ENCODE measurements at regions not wholly inside any gene's neighbourhood (a gene's known extent, or its start where the extent isn't known, plus 50 kb on each side); places are given as distances from the start of the nearest gene placed in this dataset.
"Not testable (repeated sequence)": the region's sequence is repeated elsewhere in the genome, so short reads cannot be mapped to it uniquely, and the experiment has no call there.

GRCh38 chr6:170199716-170200115 lies 91.2 kb downstream of the DLL1 start:
- no peak overlapping the region for H3K27ac ChIP-seq
- TF ChIP-seq CTCF (conservative IDR thresholded peaks at IDR 0.05) = no peak

- no peak for TF ChIP-seq CTCF (conservative IDR thresholded peaks at IDR 0.05)
- H3K27ac ChIP-seq = no peak overlapping the region
These were observed 92.6 kb downstream of the DLL1 start for GRCh38 chr6:170198298-170198697.

DNA sequence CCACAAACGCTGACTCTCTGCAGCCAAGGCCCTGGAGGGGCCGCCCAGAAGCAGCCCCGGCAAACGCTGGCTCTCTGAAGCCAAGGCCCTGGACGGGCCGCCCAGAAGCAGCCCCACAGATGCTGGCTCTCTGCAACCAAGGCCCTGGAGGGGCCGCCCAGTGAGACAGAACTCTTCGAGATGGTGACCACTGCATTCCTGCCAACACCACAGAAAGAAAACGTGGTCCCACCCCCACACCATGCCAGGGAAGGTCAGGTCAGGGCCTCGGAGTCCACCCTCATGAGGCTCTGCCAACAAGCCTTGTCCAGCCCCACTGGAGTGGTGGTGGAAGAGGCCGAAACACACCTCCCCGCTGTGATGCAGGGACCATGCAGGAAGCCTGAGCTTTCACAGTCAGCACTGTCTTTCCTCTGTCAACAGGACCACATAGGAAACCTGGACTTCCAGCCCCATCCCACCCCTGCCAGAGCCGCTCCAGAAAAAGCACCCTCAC lies 97.5 kb downstream of the DLL1 start:
- no peak overlapping the region for H3K27ac ChIP-seq
- TF ChIP-seq CTCF (conservative IDR thresholded peaks at IDR 0.05) = no peak

DNA sequence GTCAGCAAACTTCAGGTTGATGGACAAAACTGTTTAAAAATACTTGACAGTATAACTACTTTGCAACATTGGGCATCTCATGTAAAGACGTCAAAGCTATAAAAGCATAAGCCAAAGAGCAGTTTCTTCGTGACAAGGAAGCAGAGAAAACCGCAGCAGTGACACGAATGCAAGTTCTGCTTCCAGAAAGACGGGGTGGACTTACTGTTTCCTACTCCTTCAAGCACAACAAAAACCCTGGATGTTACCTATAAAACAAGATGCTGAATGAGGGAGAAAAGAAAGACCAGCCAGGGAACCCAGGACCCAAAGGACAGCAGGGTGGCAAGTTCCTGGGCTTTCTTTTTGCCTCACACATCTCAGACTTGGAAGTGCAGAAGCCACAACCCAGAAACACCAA lies 98.0 kb downstream of the DLL1 start:
- TF ChIP-seq CTCF (conservative IDR thresholded peaks at IDR 0.05) = no peak
- no peak overlapping the region for H3K27ac ChIP-seq

- not testable (repeated sequence) for H3K27ac ChIP-seq
These were observed 98.8 kb downstream of the DLL1 start for GRCh38 chr6:170192101-170192500.

DNA sequence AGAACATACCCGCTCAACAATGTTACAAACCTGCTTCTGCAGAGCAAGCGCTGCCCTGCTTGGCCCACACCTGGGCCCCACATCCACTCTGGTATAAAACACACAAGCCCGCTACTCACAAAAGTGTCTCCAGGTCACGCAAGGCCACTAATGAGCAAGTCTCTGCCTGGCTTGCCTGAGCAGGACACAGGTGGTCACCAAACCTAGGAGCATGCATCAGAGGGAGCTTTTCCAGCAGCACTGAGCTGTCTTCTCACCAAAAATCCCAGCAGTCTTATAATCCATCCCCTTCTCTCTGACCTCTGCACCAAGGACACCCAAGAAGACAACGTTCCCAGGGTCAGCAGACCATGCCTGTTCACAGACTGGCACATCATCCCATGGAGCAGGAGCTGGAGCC lies 100.8 kb downstream of the DLL1 start:
- no peak overlapping the region for H3K27ac ChIP-seq
- TF ChIP-seq CTCF (conservative IDR thresholded peaks at IDR 0.05) = no peak

DNA sequence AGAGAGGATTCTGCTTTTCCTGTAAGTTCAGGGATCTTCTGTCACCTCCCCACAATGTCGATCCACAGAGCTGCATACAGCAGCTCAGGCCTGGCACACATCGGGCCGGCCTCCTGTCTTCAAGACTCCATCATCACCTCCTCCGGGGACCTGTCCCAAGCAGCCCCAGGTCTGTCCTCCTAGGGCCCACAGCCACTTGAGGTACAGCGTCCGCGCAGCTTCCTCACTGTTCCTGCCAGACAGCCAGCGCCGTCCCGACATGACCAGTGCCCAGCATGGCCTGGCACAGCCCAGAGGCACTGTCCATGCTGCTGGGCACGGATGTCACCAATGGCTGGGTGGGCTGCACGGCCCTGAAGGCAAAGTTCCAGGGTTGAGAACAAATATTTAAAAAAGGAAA lies 101.6 kb downstream of the DLL1 start:
- no peak for TF ChIP-seq CTCF (conservative IDR thresholded peaks at IDR 0.05)
- H3K27ac ChIP-seq = no peak overlapping the region

- TF ChIP-seq CTCF (conservative IDR thresholded peaks at IDR 0.05) = no peak
- no peak overlapping the region for H3K27ac ChIP-seq
These were observed 102.3 kb downstream of the DLL1 start for GRCh38 chr6:170188571-170189001.
